WTC11 (cell line): ENCODE measurements at regions not wholly inside any gene's neighbourhood (a gene's known extent, or its start where the extent isn't known, plus 50 kb on each side); places are given as distances from the start of the nearest gene placed in this dataset.

Experiments
- ATAC-seq: fragments of 200-7000 bp; cut with Tn5 transposase; 2 replicates; pipeline ENCODE4 v1.10.0; 2021; ENCODE audit warnings: mild to moderate bottlenecking, moderate library complexity
- CTCF ChIA-PET: fragments of 300-600 bp; sonication (Branson Sonifier 250); formaldehyde crosslinking; loops from one replicate; lab custom pipeline; 2021; ENCODE audit warnings: antibody characterized with exemption; lab: Charles Lee
- POLR2A ChIA-PET: fragments of 350-600 bp; sonication (Branson Sonifier 250); formaldehyde crosslinking; loops from one replicate; lab custom pipeline; 2021; ENCODE audit warnings: antibody characterized with exemption; lab: Charles Lee
- DNase-seq: peaks from one replicate; pipeline ENCODE4 v3.0.0; 2021; ENCODE audit warnings: low spot score
- H3K27ac Mint-ChIP-seq: 2 replicates; pipeline ENCODE4 v1.8.0; 2021; ENCODE audit warnings: mixed read lengths
- H3K27me3 Mint-ChIP-seq: 2 replicates; pipeline ENCODE4 v1.8.0; 2021; ENCODE audit warnings: low read depth, mild to moderate bottlenecking, moderate library complexity, mixed read lengths
- H3K36me3 Mint-ChIP-seq: 2 replicates; pipeline ENCODE4 v1.8.0; 2021; ENCODE audit warnings: mixed read lengths
- H3K4me1 Mint-ChIP-seq: 2 replicates; pipeline ENCODE4 v1.8.0; 2022; ENCODE audit warnings: mixed read lengths
- H3K4me3 Mint-ChIP-seq: 2 replicates; pipeline ENCODE4 v1.8.0; 2021; ENCODE audit warnings: mild to moderate bottlenecking, moderate library complexity, mixed read lengths
- H3K9me3 Mint-ChIP-seq: 2 replicates; pipeline ENCODE4 v1.8.0; 2021; ENCODE audit warnings: mixed read lengths
- AR ChIP-seq: fragments of 250-450 bp; sonication (Bioruptor Pico); IDR thresholded peaks from 2 replicates; pipeline ENCODE4 v1.9.0; 2021; ENCODE audit warnings: mild to moderate bottlenecking
- ATF2 ChIP-seq: sonication (generic); formaldehyde crosslinking; IDR thresholded peaks from 2 replicates; pipeline ENCODE4 v1.8.1; 2022; ENCODE audit warnings: low read depth, missing genetic modification reagents, borderline replicate concordance
- HMGA2 ChIP-seq: fragments of 250-450 bp; sonication (Bioruptor Pico); IDR thresholded peaks from 2 replicates; pipeline ENCODE4 v1.4.0; 2021; ENCODE audit warnings: mild to moderate bottlenecking, moderate library complexity
- IRF2 ChIP-seq: sonication (generic); formaldehyde crosslinking; IDR thresholded peaks from 2 replicates; pipeline ENCODE4 v1.8.0; 2022; ENCODE audit warnings: low read depth, missing genetic modification reagents, borderline replicate concordance
- MXD4 ChIP-seq: fragments of 250-450 bp; sonication (Bioruptor Pico); IDR thresholded peaks from 2 replicates; pipeline ENCODE4 v1.8.0; 2021; ENCODE audit warnings: mild to moderate bottlenecking, moderate library complexity, borderline replicate concordance
- NFE2L1 ChIP-seq: sonication (generic); formaldehyde crosslinking; IDR thresholded peaks from 2 replicates; pipeline ENCODE4 v1.8.1; 2023; ENCODE audit warnings: missing genetic modification reagents
- NR2C2 ChIP-seq: sonication (generic); formaldehyde crosslinking; IDR thresholded peaks from 2 replicates; pipeline ENCODE4 v1.8.0; 2022; ENCODE audit warnings: mild to moderate bottlenecking, missing genetic modification reagents
- NR3C1 ChIP-seq: sonication (generic); formaldehyde crosslinking; conservative IDR thresholded peaks from 2 replicates; pipeline ENCODE4 v1.8.1; 2023; ENCODE audit warnings: low read depth, mild to moderate bottlenecking, missing genetic modification reagents
- OVOL2 ChIP-seq: fragments of 250-450 bp; sonication (Bioruptor Pico); IDR thresholded peaks from 2 replicates; pipeline ENCODE4 v1.9.0; 2021; ENCODE audit warnings: mild to moderate bottlenecking, borderline replicate concordance
- SOX15 ChIP-seq: fragments of 250-450 bp; sonication (Bioruptor Pico); IDR thresholded peaks from 2 replicates; pipeline ENCODE4 v1.9.0; 2021; ENCODE audit warnings: mild to moderate bottlenecking
- TEAD1 ChIP-seq: sonication (generic); formaldehyde crosslinking; IDR thresholded peaks from 2 replicates; pipeline ENCODE4 v1.8.0; 2022; ENCODE audit warnings: mild to moderate bottlenecking, missing genetic modification reagents
- ZNF232 ChIP-seq: sonication (generic); formaldehyde crosslinking; IDR thresholded peaks from 2 replicates; pipeline ENCODE4 v1.8.0; 2022; ENCODE audit warnings: mild to moderate bottlenecking, missing genetic modification reagents
- TF ChIP-seq, protein P1 (sequence below): fragments of 250-450 bp; sonication (Bioruptor Pico); IDR thresholded peaks from 2 replicates; pipeline ENCODE4 v1.9.0; 2021; ENCODE audit warnings: mild to moderate bottlenecking, borderline replicate concordance
- TF ChIP-seq, protein P2 (sequence below): sonication (generic); formaldehyde crosslinking; IDR thresholded peaks from 2 replicates; pipeline ENCODE4 v1.8.1; 2023; ENCODE audit warnings: mild to moderate bottlenecking, moderate library complexity, missing genetic modification reagents

DNA sequence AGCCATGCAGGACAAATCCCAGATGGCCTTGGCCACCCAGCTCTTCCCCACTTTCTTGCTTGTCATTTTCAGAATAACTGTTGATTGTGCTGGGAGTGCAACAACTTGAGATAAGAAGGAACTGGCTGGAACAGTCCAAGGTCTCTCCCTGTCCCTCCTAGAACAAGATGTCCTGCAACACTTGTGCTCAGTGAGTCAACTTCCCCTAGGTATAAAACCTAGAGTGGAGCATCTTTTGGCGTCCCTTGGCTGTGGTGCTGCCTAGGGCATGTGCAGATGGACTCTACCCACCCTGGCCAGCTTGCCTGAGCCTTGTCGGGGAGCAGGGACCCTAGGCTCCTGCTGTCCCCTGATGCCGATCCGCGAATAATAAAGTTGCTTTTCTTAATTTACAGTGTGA is 50.7 kb upstream of the SLC22A11 start:
- H3K27ac Mint-ChIP-seq, result no peak overlapping the region
- TF ChIP-seq NFE2L1 (no peak), NR2C2 (CRISPR knock-in tag) (no peak), AR (CRISPR knock-in tag) (no peak), NR3C1 (CRISPR knock-in tag) (no peak), HMGA2 (CRISPR knock-in tag) (no peak), ZNF232 (CRISPR knock-in tag) (no peak), MXD4 (CRISPR knock-in tag) (no peak), TEAD1 (CRISPR knock-in tag) (no peak), ATF2 (CRISPR knock-in tag) (no peak), SOX15 (no peak), IRF2 (CRISPR knock-in tag) (no peak), OVOL2 (CRISPR knock-in tag) (no peak)
- TF ChIP-seq, protein P1, sequence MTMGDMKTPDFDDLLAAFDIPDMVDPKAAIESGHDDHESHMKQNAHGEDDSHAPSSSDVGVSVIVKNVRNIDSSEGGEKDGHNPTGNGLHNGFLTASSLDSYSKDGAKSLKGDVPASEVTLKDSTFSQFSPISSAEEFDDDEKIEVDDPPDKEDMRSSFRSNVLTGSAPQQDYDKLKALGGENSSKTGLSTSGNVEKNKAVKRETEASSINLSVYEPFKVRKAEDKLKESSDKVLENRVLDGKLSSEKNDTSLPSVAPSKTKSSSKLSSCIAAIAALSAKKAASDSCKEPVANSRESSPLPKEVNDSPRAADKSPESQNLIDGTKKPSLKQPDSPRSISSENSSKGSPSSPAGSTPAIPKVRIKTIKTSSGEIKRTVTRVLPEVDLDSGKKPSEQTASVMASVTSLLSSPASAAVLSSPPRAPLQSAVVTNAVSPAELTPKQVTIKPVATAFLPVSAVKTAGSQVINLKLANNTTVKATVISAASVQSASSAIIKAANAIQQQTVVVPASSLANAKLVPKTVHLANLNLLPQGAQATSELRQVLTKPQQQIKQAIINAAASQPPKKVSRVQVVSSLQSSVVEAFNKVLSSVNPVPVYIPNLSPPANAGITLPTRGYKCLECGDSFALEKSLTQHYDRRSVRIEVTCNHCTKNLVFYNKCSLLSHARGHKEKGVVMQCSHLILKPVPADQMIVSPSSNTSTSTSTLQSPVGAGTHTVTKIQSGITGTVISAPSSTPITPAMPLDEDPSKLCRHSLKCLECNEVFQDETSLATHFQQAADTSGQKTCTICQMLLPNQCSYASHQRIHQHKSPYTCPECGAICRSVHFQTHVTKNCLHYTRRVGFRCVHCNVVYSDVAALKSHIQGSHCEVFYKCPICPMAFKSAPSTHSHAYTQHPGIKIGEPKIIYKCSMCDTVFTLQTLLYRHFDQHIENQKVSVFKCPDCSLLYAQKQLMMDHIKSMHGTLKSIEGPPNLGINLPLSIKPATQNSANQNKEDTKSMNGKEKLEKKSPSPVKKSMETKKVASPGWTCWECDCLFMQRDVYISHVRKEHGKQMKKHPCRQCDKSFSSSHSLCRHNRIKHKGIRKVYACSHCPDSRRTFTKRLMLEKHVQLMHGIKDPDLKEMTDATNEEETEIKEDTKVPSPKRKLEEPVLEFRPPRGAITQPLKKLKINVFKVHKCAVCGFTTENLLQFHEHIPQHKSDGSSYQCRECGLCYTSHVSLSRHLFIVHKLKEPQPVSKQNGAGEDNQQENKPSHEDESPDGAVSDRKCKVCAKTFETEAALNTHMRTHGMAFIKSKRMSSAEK (CRISPR knock-in tag), result no peak
- TF ChIP-seq, protein P2, sequence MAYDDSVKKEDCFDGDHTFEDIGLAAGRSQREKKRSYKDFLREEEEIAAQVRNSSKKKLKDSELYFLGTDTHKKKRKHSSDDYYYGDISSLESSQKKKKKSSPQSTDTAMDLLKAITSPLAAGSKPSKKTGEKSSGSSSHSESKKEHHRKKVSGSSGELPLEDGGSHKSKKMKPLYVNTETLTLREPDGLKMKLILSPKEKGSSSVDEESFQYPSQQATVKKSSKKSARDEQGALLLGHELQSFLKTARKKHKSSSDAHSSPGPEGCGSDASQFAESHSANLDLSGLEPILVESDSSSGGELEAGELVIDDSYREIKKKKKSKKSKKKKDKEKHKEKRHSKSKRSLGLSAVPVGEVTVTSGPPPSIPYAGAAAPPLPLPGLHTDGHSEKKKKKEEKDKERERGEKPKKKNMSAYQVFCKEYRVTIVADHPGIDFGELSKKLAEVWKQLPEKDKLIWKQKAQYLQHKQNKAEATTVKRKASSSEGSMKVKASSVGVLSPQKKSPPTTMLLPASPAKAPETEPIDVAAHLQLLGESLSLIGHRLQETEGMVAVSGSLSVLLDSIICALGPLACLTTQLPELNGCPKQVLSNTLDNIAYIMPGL (CRISPR knock-in tag), result no peak
- TF ChIP-seq, all 79 proteins: peak for 0
- ChIA-PET CTCF (interaction anchor here (1.0 kb wide), 1 partner anchor 60 kb away, joined by 3 read pairs; no protein-coding TSS in a partner anchor), POLR2A (no interaction called here)
- Mint-ChIP-seq H3K36me3 (no peaks in the 10 kb centered on the region), H3K27me3 (peaks cover 27% of the 10 kb centered on the region), H3K4me3 (no peak overlapping the region), H3K9me3 (peaks cover 4% of the 10 kb centered on the region; the same call in 1 of the 2 replicates), H3K4me1 (no peaks in the 10 kb centered on the region)
- no peak for ATAC-seq
- DNase-seq, result no peak
